NB4 (cell line): ENCODE measurements at regions not wholly inside any gene's neighbourhood (a gene's known extent, or its start where the extent isn't known, plus 50 kb on each side); places are given as distances from the start of the nearest gene placed in this dataset.

Experiments
- CTCF ChIP-seq: IDR thresholded peaks from one replicate; pipeline ENCODE4 v1.5.1; 2012; ENCODE audit warnings: low read depth, low read length
- MYC ChIP-seq: IDR thresholded peaks from 2 replicates; pipeline ENCODE4 v1.6.1; 2011; ENCODE audit warnings: low read depth, low read length

GRCh38 chr4:104890598-104891275 is 255.9 kb upstream of the TET2 start:
- TF ChIP-seq CTCF (no peak), MYC (no peak)
